ENCODE measurements at regions not wholly inside any gene's neighbourhood (a gene's known extent, or its start where the extent isn't known, plus 50 kb on each side); places are given as distances from the start of the nearest gene placed in this dataset.

DNA sequence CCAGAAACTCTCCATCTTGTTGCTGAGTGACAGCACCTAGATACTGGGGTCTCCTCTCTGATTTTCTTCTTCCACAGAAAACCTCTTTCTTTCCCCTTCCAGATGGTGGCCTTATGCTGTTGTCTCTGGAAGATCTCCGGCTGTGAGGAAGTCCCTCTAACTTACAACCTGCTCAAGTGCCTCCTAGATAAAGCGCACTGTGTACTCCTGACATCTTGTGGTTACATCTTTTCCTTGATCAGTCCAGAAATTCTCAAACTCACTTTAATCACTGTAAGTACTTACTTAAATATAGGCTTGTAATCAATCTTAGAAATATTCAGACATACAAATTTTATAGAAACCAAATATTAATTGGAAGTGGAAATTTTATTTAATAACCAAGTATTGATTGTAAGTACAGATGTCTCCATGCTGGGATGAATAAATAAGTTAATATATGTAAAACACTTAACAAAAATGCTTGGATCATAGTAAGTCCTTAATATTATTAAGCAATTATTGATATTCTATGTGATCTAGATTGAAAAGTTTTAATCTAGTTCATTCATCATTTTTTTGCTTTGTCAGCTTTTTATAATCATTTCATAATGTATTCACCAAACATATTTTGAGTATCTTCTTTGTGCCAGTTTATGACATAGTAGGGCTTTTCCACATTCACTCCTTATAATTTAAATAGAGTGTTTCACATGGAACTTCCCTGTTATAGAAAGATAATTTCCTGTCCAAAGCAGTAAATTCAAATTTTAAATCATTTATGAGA lies 1381.4 kb upstream of the CDH6 start:
- TF ChIP-seq FOXM1 (IDR thresholded peaks at IDR 0.05; ENCODE audit: borderline replicate concordance, low read depth) (no peak), CEBPB (IDR thresholded peaks at IDR 0.05) (no peak), EP300 (IDR thresholded peaks at IDR 0.05; ENCODE audit: borderline replicate concordance) (no peak), TAF1 (IDR thresholded peaks at IDR 0.05; ENCODE audit: low read depth) (no peak), NFIC (IDR thresholded peaks at IDR 0.05) (no peak), EGR1 (IDR thresholded peaks at IDR 0.05) (no peak)
- TF ChIP-seq, protein P1, sequence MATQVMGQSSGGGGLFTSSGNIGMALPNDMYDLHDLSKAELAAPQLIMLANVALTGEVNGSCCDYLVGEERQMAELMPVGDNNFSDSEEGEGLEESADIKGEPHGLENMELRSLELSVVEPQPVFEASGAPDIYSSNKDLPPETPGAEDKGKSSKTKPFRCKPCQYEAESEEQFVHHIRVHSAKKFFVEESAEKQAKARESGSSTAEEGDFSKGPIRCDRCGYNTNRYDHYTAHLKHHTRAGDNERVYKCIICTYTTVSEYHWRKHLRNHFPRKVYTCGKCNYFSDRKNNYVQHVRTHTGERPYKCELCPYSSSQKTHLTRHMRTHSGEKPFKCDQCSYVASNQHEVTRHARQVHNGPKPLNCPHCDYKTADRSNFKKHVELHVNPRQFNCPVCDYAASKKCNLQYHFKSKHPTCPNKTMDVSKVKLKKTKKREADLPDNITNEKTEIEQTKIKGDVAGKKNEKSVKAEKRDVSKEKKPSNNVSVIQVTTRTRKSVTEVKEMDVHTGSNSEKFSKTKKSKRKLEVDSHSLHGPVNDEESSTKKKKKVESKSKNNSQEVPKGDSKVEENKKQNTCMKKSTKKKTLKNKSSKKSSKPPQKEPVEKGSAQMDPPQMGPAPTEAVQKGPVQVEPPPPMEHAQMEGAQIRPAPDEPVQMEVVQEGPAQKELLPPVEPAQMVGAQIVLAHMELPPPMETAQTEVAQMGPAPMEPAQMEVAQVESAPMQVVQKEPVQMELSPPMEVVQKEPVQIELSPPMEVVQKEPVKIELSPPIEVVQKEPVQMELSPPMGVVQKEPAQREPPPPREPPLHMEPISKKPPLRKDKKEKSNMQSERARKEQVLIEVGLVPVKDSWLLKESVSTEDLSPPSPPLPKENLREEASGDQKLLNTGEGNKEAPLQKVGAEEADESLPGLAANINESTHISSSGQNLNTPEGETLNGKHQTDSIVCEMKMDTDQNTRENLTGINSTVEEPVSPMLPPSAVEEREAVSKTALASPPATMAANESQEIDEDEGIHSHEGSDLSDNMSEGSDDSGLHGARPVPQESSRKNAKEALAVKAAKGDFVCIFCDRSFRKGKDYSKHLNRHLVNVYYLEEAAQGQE (IDR thresholded peaks at IDR 0.05; ENCODE audit: low read depth) = no peak
- TF ChIP-seq, protein P2, sequence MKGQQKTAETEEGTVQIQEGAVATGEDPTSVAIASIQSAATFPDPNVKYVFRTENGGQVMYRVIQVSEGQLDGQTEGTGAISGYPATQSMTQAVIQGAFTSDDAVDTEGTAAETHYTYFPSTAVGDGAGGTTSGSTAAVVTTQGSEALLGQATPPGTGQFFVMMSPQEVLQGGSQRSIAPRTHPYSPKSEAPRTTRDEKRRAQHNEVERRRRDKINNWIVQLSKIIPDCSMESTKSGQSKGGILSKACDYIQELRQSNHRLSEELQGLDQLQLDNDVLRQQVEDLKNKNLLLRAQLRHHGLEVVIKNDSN (IDR thresholded peaks at IDR 0.05) = no peak

DNA sequence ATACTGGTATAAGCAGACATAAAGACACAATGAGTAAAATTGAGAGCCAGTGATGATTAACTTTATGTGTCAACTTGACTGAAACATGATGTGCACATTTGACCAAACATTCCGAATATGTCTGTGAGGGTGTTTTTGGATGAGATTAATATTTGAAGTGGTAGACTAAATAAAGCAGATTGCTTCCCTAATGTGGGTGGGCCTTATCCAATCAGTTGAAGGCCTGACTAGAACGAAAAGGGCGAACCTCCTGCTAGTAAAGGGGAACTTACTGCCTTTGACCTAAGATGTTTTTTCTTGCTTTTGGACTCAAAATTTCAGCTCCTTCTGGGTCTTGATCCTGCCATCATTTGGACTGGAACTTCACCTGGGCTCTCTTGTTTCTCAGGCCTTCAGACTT lies 1387.7 kb upstream of the CDH6 start:
- TF ChIP-seq MAX (IDR thresholded peaks at IDR 0.05) (no peak), TCF12 (IDR thresholded peaks at IDR 0.05; ENCODE audit: low read depth) (no peak), ZBTB7A (IDR thresholded peaks at IDR 0.05; ENCODE audit: low read depth) (no peak), YY1 (IDR thresholded peaks at IDR 0.05; ENCODE audit: low read depth) (no peak), NFIC (IDR thresholded peaks at IDR 0.05) (no peak), EGR1 (IDR thresholded peaks at IDR 0.05) (no peak)

- TF ChIP-seq EP300 (IDR thresholded peaks at IDR 0.05; ENCODE audit: borderline replicate concordance) (no peak), TCF12 (IDR thresholded peaks at IDR 0.05; ENCODE audit: low read depth) (no peak), TEAD4 (IDR thresholded peaks at IDR 0.05) (no peak), NFIC (IDR thresholded peaks at IDR 0.05) (no peak), FOXM1 (IDR thresholded peaks at IDR 0.05; ENCODE audit: borderline replicate concordance, low read depth) (no peak), ZBTB7A (IDR thresholded peaks at IDR 0.05; ENCODE audit: low read depth) (no peak), CEBPB (IDR thresholded peaks at IDR 0.05) (no peak), MAX (IDR thresholded peaks at IDR 0.05) (no peak), YY1 (IDR thresholded peaks at IDR 0.05; ENCODE audit: low read depth) (no peak), EGR1 (IDR thresholded peaks at IDR 0.05) (no peak), RAD21 (IDR thresholded peaks at IDR 0.05; ENCODE audit: low read depth) (no peak), TAF1 (IDR thresholded peaks at IDR 0.05; ENCODE audit: low read depth) (no peak), CREB1 (IDR thresholded peaks at IDR 0.05; ENCODE audit: low read depth) (no peak)
- TF ChIP-seq, protein P2 (IDR thresholded peaks at IDR 0.05) = no peak
- TF ChIP-seq, protein P1 (IDR thresholded peaks at IDR 0.05; ENCODE audit: low read depth) = no peak
Measured at GRCh38 chr5:29800752-29801151, 1392.7 kb upstream of the CDH6 start.

DNA sequence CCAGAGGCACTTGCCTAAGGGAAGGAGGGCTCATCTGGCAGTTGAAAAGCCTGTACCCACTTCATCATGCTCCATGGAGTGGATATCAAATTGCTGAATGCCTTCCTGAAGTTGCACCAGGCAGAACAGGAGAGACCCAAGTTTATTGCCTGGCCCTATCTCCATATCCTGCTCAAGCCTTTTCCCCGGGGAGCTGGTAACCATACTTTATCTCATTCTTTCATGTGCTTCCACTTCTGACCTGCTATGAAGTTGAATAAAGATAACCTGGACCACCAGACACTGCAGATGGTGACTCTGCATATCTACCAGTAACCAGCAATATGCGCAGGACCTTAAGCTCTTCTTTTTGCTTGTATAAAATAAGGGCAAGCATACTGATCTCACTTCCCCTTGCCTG lies 1397.5 kb upstream of the CDH6 start:
- TF ChIP-seq, protein P2 (IDR thresholded peaks at IDR 0.05) = no peak
- no peak for TF ChIP-seq NFIC (IDR thresholded peaks at IDR 0.05)
- TF ChIP-seq, protein P1 (IDR thresholded peaks at IDR 0.05; ENCODE audit: low read depth) = no peak
- TF ChIP-seq ZBTB7A (IDR thresholded peaks at IDR 0.05; ENCODE audit: low read depth) = no peak
- TF ChIP-seq EGR1 (IDR thresholded peaks at IDR 0.05) = no peak
- TF ChIP-seq TEAD4 (IDR thresholded peaks at IDR 0.05) = no peak
- TF ChIP-seq YY1 (IDR thresholded peaks at IDR 0.05; ENCODE audit: low read depth) = no peak
- no peak for TF ChIP-seq MAX (IDR thresholded peaks at IDR 0.05)
- TF ChIP-seq EP300 (IDR thresholded peaks at IDR 0.05; ENCODE audit: borderline replicate concordance) = no peak
- TF ChIP-seq CREB1 (IDR thresholded peaks at IDR 0.05; ENCODE audit: low read depth) = no peak
- TF ChIP-seq TAF1 (IDR thresholded peaks at IDR 0.05; ENCODE audit: low read depth) = no peak
- no peak for TF ChIP-seq TCF12 (IDR thresholded peaks at IDR 0.05; ENCODE audit: low read depth)
- TF ChIP-seq FOXM1 (IDR thresholded peaks at IDR 0.05; ENCODE audit: borderline replicate concordance, low read depth) = no peak
- no peak for TF ChIP-seq CEBPB (IDR thresholded peaks at IDR 0.05)
- TF ChIP-seq RAD21 (IDR thresholded peaks at IDR 0.05; ENCODE audit: low read depth) = no peak

All from Ishikawa (cell line).